ENCODE measurements at regions not wholly inside any gene's neighbourhood (a gene's known extent, or its start where the extent isn't known, plus 50 kb on each side); places are given as distances from the start of the nearest gene placed in this dataset.
"Not testable (repeated sequence)": the region's sequence is repeated elsewhere in the genome, so short reads cannot be mapped to it uniquely, and the experiment has no call there.

DNA sequence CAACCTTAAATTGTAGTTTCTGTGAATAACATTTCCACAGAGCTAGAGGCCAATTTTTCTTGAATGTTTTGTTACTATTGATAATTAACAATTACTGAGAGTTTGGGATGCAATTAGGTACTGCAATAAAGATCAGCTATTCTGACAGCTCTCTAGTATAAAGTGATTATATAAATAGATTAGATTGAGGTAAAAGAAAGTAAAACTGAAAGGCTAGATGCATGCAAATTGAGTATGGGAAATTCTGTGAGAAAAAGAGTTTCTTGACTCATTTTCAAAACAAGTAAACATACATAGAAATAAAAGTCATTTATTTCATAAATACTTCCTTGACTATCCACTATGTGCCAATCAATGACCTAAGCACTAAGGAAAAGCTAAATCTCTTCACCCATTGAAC is 1087.5 kb upstream of the ATXN8OS start:
- no peaks in the 10 kb centered on the region for H3K27me3 ChIP-seq (ENCODE audit: low read depth, low read length)
- no peaks in the 10 kb centered on the region for H3K9me3 ChIP-seq (ENCODE audit: insufficient read depth, low read length)
- no peak overlapping the region for H3K27ac ChIP-seq (ENCODE audit: low read length)
- TF ChIP-seq, protein P1, sequence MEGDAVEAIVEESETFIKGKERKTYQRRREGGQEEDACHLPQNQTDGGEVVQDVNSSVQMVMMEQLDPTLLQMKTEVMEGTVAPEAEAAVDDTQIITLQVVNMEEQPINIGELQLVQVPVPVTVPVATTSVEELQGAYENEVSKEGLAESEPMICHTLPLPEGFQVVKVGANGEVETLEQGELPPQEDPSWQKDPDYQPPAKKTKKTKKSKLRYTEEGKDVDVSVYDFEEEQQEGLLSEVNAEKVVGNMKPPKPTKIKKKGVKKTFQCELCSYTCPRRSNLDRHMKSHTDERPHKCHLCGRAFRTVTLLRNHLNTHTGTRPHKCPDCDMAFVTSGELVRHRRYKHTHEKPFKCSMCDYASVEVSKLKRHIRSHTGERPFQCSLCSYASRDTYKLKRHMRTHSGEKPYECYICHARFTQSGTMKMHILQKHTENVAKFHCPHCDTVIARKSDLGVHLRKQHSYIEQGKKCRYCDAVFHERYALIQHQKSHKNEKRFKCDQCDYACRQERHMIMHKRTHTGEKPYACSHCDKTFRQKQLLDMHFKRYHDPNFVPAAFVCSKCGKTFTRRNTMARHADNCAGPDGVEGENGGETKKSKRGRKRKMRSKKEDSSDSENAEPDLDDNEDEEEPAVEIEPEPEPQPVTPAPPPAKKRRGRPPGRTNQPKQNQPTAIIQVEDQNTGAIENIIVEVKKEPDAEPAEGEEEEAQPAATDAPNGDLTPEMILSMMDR (IDR thresholded peaks at IDR 0.05; ENCODE audit: low read depth, low read length), result no peak
- TF ChIP-seq EZH2phosphoT487 (IDR thresholded peaks at IDR 0.05; ENCODE audit: low read depth), result no peak
- H3K4me1 ChIP-seq (ENCODE audit: low read length), result no peaks in the 10 kb centered on the region
- no peak overlapping the region for H3K4me2 ChIP-seq (ENCODE audit: low read length)
- H3K9ac ChIP-seq (ENCODE audit: low read length), result no peak overlapping the region
- H3K79me2 ChIP-seq (ENCODE audit: low read length), result no peaks in the 10 kb centered on the region
- no peak overlapping the region for H2AFZ ChIP-seq (ENCODE audit: low read depth, low read length)
- no peaks in the 10 kb centered on the region for H4K20me1 ChIP-seq (ENCODE audit: insufficient read depth, low read length)
- H3K36me3 ChIP-seq (replicated peaks; ENCODE audit: low read depth, low read length), result no peaks in the 10 kb centered on the region
- no peak overlapping the region for H3K4me3 ChIP-seq (ENCODE audit: low read length)

- H3K9ac ChIP-seq (ENCODE audit: low read length); H4K20me1 ChIP-seq (ENCODE audit: insufficient read depth, low read length); H3K4me1 ChIP-seq (ENCODE audit: low read length); H3K79me2 ChIP-seq (ENCODE audit: low read length); H2AFZ ChIP-seq (ENCODE audit: low read depth, low read length); H3K4me3 ChIP-seq (ENCODE audit: low read length); H3K36me3 ChIP-seq (replicated peaks; ENCODE audit: low read depth, low read length); H3K27ac ChIP-seq (ENCODE audit: low read length); H3K9me3 ChIP-seq (ENCODE audit: insufficient read depth, low read length); H3K4me2 ChIP-seq (ENCODE audit: low read length); H3K27me3 ChIP-seq (ENCODE audit: low read depth, low read length): not testable (repeated sequence)
Observed at GRCh38 chr13:69018173-69018572, 1089.5 kb upstream of the ATXN8OS start.

- H3K27ac ChIP-seq (ENCODE audit: low read length), result no peak overlapping the region
- no peak overlapping the region for H3K9ac ChIP-seq (ENCODE audit: low read length)
- no peaks in the 10 kb centered on the region for H3K79me2 ChIP-seq (ENCODE audit: low read length)
- TF ChIP-seq, protein P1 (IDR thresholded peaks at IDR 0.05; ENCODE audit: low read depth, low read length), result no peak
- no peak for TF ChIP-seq EZH2phosphoT487 (IDR thresholded peaks at IDR 0.05; ENCODE audit: low read depth)
- no peaks in the 10 kb centered on the region for H4K20me1 ChIP-seq (ENCODE audit: insufficient read depth, low read length)
- no peak overlapping the region for H2AFZ ChIP-seq (ENCODE audit: low read depth, low read length)
- no peak overlapping the region for H3K4me3 ChIP-seq (ENCODE audit: low read length)
- no peaks in the 10 kb centered on the region for H3K27me3 ChIP-seq (ENCODE audit: low read depth, low read length)
- no peak overlapping the region for H3K4me2 ChIP-seq (ENCODE audit: low read length)
- H3K9me3 ChIP-seq (ENCODE audit: insufficient read depth, low read length), result no peaks in the 10 kb centered on the region
- no peaks in the 10 kb centered on the region for H3K4me1 ChIP-seq (ENCODE audit: low read length)
- no peaks in the 10 kb centered on the region for H3K36me3 ChIP-seq (replicated peaks; ENCODE audit: low read depth, low read length)
Observed at GRCh38 chr13:69010789-69011188, 1096.8 kb upstream of the ATXN8OS start.

DNA sequence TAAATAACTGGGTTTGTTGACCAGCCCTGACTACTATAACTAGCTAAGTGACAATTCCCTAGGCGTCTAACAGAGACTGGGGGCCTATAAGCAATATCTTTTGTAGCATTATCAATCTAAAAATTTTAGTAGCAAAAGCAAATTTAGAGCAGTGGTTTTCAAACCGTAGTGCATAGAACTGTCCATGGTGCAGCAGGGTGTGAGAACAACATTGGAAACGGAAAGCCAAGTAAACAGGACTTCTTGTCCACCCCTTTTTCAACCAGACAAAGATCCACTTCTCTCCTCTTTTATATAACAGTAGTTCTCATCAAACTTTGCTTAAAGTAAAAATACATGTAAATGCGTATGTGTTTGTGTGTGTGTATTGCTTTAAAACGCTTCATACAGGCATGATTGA is 1099.1 kb upstream of the ATXN8OS start:
- Histone ChIP-seq H2AFZ (ENCODE audit: low read depth, low read length) (no peak overlapping the region), H3K4me1 (ENCODE audit: low read length) (no peaks in the 10 kb centered on the region), H3K9ac (ENCODE audit: low read length) (no peak overlapping the region), H4K20me1 (ENCODE audit: insufficient read depth, low read length) (no peaks in the 10 kb centered on the region), H3K36me3 (replicated peaks; ENCODE audit: low read depth, low read length) (no peaks in the 10 kb centered on the region), H3K79me2 (ENCODE audit: low read length) (no peaks in the 10 kb centered on the region), H3K27me3 (ENCODE audit: low read depth, low read length) (no peaks in the 10 kb centered on the region), H3K4me2 (ENCODE audit: low read length) (no peak overlapping the region), H3K4me3 (ENCODE audit: low read length) (no peak overlapping the region), H3K27ac (ENCODE audit: low read length) (no peak overlapping the region), H3K9me3 (ENCODE audit: insufficient read depth, low read length) (no peaks in the 10 kb centered on the region)
- TF ChIP-seq EZH2phosphoT487 (IDR thresholded peaks at IDR 0.05; ENCODE audit: low read depth), result no peak
- TF ChIP-seq, protein P1 (IDR thresholded peaks at IDR 0.05; ENCODE audit: low read depth, low read length), result no peak

- no peaks in the 10 kb centered on the region for H3K9me3 ChIP-seq (ENCODE audit: insufficient read depth, low read length)
- H3K4me1 ChIP-seq (ENCODE audit: low read length), result no peaks in the 10 kb centered on the region
- H4K20me1 ChIP-seq (ENCODE audit: insufficient read depth, low read length), result no peaks in the 10 kb centered on the region
- H2AFZ ChIP-seq (ENCODE audit: low read depth, low read length), result no peak overlapping the region
- no peaks in the 10 kb centered on the region for H3K36me3 ChIP-seq (replicated peaks; ENCODE audit: low read depth, low read length)
- no peaks in the 10 kb centered on the region for H3K27me3 ChIP-seq (ENCODE audit: low read depth, low read length)
- H3K79me2 ChIP-seq (ENCODE audit: low read length), result no peaks in the 10 kb centered on the region
- no peak overlapping the region for H3K27ac ChIP-seq (ENCODE audit: low read length)
- H3K4me2 ChIP-seq (ENCODE audit: low read length), result no peak overlapping the region
- no peak overlapping the region for H3K9ac ChIP-seq (ENCODE audit: low read length)
- no peak for TF ChIP-seq EZH2phosphoT487 (IDR thresholded peaks at IDR 0.05; ENCODE audit: low read depth)
- TF ChIP-seq, protein P1 (IDR thresholded peaks at IDR 0.05; ENCODE audit: low read depth, low read length), result no peak
- no peak overlapping the region for H3K4me3 ChIP-seq (ENCODE audit: low read length)
Observed at GRCh38 chr13:68998056-68998455, 1109.6 kb upstream of the ATXN8OS start.
